Mesothelial cell of epicardium (in vitro differentiated cells): ENCODE measurements at regions not wholly inside any gene's neighbourhood (a gene's known extent, or its start where the extent isn't known, plus 50 kb on each side); places are given as distances from the start of the nearest gene placed in this dataset.

Experiments used
- DNase-seq, 2 experiments: peaks; one replicate each; pipeline ENCODE4 v3.0.0; 2021; ENCODE audit warnings: low spot score in 2 of 2; ENCODE audit not compliant: unreplicated experiment in 2 of 2
- H3K27ac Mint-ChIP-seq: 2 replicates; pipeline ENCODE4 v1.8.0; 2021; ENCODE audit warnings: mixed read lengths
- H3K27me3 Mint-ChIP-seq: 2 replicates; pipeline ENCODE4 v1.8.0; 2021; ENCODE audit warnings: low read depth, mixed read lengths
- H3K36me3 Mint-ChIP-seq: 2 replicates; pipeline ENCODE4 v1.8.0; 2021; ENCODE audit warnings: mixed read lengths
- H3K4me1 Mint-ChIP-seq: 2 replicates; pipeline ENCODE4 v1.8.0; 2021; ENCODE audit warnings: mixed read lengths
- H3K4me3 Mint-ChIP-seq: 2 replicates; pipeline ENCODE4 v1.8.0; 2021; ENCODE audit warnings: mild to moderate bottlenecking, moderate library complexity, mixed read lengths
- H3K9me3 Mint-ChIP-seq: 2 replicates; pipeline ENCODE4 v1.8.0; 2021; ENCODE audit warnings: mixed read lengths
- TF ChIP-seq, protein P1 (sequence below): fragments of 200-600 bp; sonication (generic); IDR thresholded peaks from one replicate; pipeline ENCODE4 v1.5.0; 2021; ENCODE audit warnings: antibody characterized with exemption; ENCODE audit not compliant: unreplicated experiment

DNA sequence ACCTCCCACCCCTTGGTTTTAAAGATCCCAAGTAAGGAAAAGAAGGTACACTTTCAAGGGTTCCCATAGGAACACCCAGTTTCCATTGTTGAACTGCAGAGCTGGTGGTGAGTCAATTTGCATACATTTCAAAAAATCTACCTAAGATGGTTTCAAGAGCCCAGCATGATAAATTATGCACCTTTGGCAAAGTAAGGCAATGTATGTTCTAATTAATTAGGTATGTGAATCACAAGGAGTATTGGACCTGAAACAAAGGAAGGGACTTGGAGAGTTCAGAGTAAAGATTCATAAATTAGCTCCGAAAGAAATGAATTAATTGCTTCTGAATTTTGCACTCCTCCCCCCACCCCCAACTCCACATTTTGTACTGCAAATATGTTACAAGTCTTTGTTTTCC lies 459.7 kb downstream of the LRATD1 start:
- no peaks in the 10 kb centered on the region for H3K36me3 Mint-ChIP-seq
- TF ChIP-seq, protein P1, sequence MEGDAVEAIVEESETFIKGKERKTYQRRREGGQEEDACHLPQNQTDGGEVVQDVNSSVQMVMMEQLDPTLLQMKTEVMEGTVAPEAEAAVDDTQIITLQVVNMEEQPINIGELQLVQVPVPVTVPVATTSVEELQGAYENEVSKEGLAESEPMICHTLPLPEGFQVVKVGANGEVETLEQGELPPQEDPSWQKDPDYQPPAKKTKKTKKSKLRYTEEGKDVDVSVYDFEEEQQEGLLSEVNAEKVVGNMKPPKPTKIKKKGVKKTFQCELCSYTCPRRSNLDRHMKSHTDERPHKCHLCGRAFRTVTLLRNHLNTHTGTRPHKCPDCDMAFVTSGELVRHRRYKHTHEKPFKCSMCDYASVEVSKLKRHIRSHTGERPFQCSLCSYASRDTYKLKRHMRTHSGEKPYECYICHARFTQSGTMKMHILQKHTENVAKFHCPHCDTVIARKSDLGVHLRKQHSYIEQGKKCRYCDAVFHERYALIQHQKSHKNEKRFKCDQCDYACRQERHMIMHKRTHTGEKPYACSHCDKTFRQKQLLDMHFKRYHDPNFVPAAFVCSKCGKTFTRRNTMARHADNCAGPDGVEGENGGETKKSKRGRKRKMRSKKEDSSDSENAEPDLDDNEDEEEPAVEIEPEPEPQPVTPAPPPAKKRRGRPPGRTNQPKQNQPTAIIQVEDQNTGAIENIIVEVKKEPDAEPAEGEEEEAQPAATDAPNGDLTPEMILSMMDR, result no peak
- no peaks in the 10 kb centered on the region for H3K9me3 Mint-ChIP-seq
- no peak overlapping the region for H3K4me3 Mint-ChIP-seq
- H3K27ac Mint-ChIP-seq, result no peak overlapping the region
- no peaks in the 10 kb centered on the region for H3K27me3 Mint-ChIP-seq
- DNase-seq, result no peak
- H3K4me1 Mint-ChIP-seq, result peaks cover 6% of the 10 kb centered on the region

DNA sequence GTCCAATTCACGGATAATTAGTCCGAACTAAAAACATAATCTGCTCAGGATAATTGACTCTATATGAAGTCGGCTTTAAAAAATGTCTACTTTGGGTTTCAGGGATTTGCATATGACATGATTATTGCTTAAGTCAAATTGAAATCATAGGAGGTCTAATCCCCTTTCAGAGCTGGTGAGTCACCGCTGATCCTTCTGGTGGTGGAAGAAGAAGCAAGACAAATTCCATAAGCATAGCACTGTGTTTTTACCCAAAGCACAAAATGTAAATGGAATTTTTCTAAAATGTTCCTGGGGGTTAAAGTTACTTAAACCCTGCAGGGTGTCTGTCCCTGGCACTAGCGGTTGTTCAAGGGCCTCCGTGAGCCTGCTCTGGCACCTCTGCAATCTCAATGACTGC lies 460.2 kb downstream of the LRATD1 start:
- H3K4me1 Mint-ChIP-seq, result peaks cover 6% of the 10 kb centered on the region
- H3K27me3 Mint-ChIP-seq, result no peaks in the 10 kb centered on the region
- H3K27ac Mint-ChIP-seq, result no peak overlapping the region
- DNase-seq, result no peak
- no peaks in the 10 kb centered on the region for H3K36me3 Mint-ChIP-seq
- H3K4me3 Mint-ChIP-seq, result no peak overlapping the region
- TF ChIP-seq, protein P1, result no peak
- H3K9me3 Mint-ChIP-seq, result no peaks in the 10 kb centered on the region

DNA sequence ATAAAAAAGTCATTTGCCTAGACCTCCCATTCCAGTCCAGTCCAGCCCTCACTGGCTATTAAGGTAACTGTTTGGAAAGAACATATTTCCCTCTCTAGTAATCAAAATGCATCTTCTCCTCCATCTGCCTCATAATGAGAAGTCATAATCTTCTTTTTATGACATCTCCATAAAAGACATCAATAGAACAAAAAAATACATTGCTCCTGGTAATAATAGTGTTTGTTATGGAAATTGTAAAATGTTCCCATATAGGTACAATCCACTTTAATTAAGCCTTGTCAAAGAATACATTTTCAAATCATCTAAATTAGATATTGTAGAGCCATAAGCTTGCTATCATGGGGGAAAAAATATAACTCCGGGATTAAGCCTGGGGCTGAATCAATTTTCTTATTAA lies 461.6 kb downstream of the LRATD1 start:
- peaks cover 6% of the 10 kb centered on the region for H3K4me1 Mint-ChIP-seq
- H3K36me3 Mint-ChIP-seq, result no peaks in the 10 kb centered on the region
- H3K9me3 Mint-ChIP-seq, result no peaks in the 10 kb centered on the region
- H3K27ac Mint-ChIP-seq, result no peak overlapping the region
- H3K27me3 Mint-ChIP-seq, result no peaks in the 10 kb centered on the region
- DNase-seq, result no peak
- H3K4me3 Mint-ChIP-seq, result no peak overlapping the region
- TF ChIP-seq, protein P1, result no peak

DNA sequence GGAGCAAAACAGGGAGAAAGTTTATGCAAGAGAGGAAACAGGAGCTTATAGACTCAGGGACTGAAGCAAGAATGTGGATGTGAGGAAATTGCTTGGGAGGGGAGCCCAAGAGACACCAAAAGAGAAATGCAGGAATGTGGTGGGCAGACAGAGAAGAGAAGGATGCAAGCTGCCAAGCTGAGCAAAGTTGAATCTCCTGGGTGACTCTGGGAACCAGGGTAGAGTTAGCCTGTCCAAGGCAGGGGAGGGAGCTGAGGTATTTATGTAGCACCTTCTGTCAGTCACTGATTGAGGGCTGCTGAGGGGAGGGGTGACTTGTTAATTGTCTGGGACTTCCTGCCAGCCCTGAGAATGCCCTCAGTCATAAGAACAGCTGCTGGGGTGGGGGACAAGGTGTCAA lies 464.3 kb downstream of the NBAS start:
- Mint-ChIP-seq H3K4me1 (peaks cover 6% of the 10 kb centered on the region), H3K4me3 (no peak overlapping the region), H3K27me3 (no peaks in the 10 kb centered on the region), H3K27ac (no peak overlapping the region), H3K9me3 (no peaks in the 10 kb centered on the region), H3K36me3 (no peaks in the 10 kb centered on the region)
- DNase-seq, result no peak
- TF ChIP-seq, protein P1, result no peak

DNA sequence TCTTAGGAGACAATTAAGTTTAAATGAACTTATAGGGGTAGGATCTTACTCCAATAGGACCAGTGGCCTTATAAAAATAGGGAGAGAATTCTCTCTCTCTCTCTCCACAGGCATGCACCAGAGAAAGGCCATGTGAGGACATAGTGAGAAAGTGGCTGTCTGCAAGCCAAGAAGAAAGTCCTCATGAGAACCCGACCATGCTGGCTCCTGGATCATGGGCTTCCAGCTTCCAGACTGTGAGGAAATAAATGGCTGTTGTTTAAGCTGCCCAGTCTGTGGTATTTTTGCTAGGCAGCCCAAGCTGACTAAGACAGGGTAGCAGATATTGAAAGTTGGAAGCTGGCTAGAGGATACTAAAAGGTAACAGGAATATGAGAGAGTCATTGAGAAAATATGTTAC lies 454.0 kb downstream of the NBAS start:
- H3K27ac Mint-ChIP-seq, result no peak overlapping the region
- no peak overlapping the region for H3K4me3 Mint-ChIP-seq
- H3K4me1 Mint-ChIP-seq, result no peaks in the 10 kb centered on the region

More for the DNA sequence above, 454.0 kb downstream of the NBAS start:
- peaks cover 10% of the 10 kb centered on the region for H3K36me3 Mint-ChIP-seq
- peaks cover 4% of the 10 kb centered on the region for H3K27me3 Mint-ChIP-seq
- TF ChIP-seq, protein P1, result no peak
- no peak for DNase-seq
- H3K9me3 Mint-ChIP-seq, result peaks cover 31% of the 10 kb centered on the region
